Tibial nerve (tissue), 4 donors: ENCODE measurements at regions not wholly inside any gene's neighbourhood (a gene's known extent, or its start where the extent isn't known, plus 50 kb on each side); places are given as distances from the start of the nearest gene placed in this dataset.

Source experiments
- DNase-seq, 2 donors: peaks; one replicate each; pipeline ENCODE4 v3.0.0-alpha.2; 2019; ENCODE audit warnings: low spot score in 2 of 2
- H3K27ac ChIP-seq, 4 donors: fragments of 200-600 bp; sonication (generic) in 3 of 4; one replicate each; pipeline ENCODE4 v1.5.1; 2017 to 2019; ENCODE audit warnings: mild to moderate bottlenecking in 1 of 4
- H3K27me3 ChIP-seq, 2 donors: fragments of 200-600 bp; sonication (generic) in 1 of 2; one replicate each; pipeline versions ENCODE4 v1.5.1 to v1.6.0; 2017 to 2019
- H3K36me3 ChIP-seq, 3 donors: fragments of 200-600 bp; sonication (generic); one replicate each; pipeline ENCODE4 v1.5.1; 2018 to 2019
- H3K4me1 ChIP-seq, 4 donors: fragments of 200-600 bp; sonication (generic) in 3 of 4; one replicate each; pipeline ENCODE4 v1.5.1; 2017 to 2019
- H3K4me3 ChIP-seq, 4 donors: fragments of 200-600 bp; sonication (generic) in 3 of 4; one replicate each; pipeline ENCODE4 v1.5.1; 2017 to 2019; ENCODE audit warnings: mild to moderate bottlenecking in 1 of 4, moderate library complexity in 1 of 4
- H3K9me3 ChIP-seq, 4 donors: fragments of 200-600 bp; sonication (generic) in 3 of 4; one replicate each; pipeline ENCODE4 v1.5.1; 2017 to 2019
- EP300 ChIP-seq, 2 donors: sonication (generic); formaldehyde crosslinking; IDR thresholded peaks; one replicate each; pipeline ENCODE4 v1.6.1; 2017; ENCODE audit warnings: antibody characterized with exemption in 2 of 2, mild to moderate bottlenecking in 1 of 2
- POLR2A ChIP-seq, 2 donors: fragments of 450-650 bp; IDR thresholded peaks; one replicate each; pipeline ENCODE4 v1.6.1; 2017; ENCODE audit warnings: antibody characterized with exemption in 2 of 2, mild to moderate bottlenecking in 2 of 2, moderate library complexity in 2 of 2
- WGBS, 2 donors: methylation state at CpG; one replicate each; pipeline ENCODE4 v1.1.5; 2018; 5-methylcytosine and 5-hydroxymethylcytosine counted together
- TF ChIP-seq, protein P1 (sequence below), 5 experiments: fragments of 200-600 bp in 3 of 5; fragments of 450-650 bp in 2 of 5; sonication (generic) in 3 of 5; IDR thresholded peaks; one replicate each; pipeline ENCODE4 v1.5.1; 2016 to 2019; ENCODE audit warnings: antibody characterized with exemption in 5 of 5, mild to moderate bottlenecking in 3 of 5, moderate library complexity in 2 of 5

DNA sequence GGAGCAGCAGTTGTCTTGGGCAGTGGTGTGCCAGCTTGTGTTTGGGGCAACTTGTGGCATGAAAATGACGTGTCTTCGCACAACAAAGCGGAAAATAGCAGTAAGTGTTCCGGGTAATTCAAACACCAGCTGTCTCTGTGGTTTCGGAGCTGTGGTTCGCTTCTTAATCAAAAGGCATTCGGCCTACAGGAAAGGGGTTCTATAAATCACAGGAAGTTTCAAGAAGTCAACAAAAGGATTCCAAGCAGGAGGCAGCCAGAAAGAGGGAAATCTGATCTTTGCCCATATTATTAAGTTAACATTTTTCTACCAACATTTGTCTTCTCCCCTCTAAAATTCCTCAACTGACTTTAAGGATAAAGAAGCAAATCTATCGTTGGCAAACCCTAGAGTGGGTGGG lies 353.4 kb downstream of the FGFR2 start:
- Histone ChIP-seq H3K27me3 (no peaks in the 10 kb centered on the region), H3K4me3 (no peak overlapping the region), H3K4me1 (peaks cover 0 to 7% (median 0%) of the 10 kb centered on the region in 4 donors), H3K27ac (no peak overlapping the region), H3K9me3 (no peaks in the 10 kb centered on the region), H3K36me3 (no peaks in the 10 kb centered on the region)
- 54 to 64% methylated on average over 8 of the region's 8 CpGs for WGBS, 2 donors
- TF ChIP-seq POLR2A (IDR thresholded peaks at IDR 0.05) (no peak), EP300 (IDR thresholded peaks at IDR 0.05) (no peak)
- TF ChIP-seq, protein P1, sequence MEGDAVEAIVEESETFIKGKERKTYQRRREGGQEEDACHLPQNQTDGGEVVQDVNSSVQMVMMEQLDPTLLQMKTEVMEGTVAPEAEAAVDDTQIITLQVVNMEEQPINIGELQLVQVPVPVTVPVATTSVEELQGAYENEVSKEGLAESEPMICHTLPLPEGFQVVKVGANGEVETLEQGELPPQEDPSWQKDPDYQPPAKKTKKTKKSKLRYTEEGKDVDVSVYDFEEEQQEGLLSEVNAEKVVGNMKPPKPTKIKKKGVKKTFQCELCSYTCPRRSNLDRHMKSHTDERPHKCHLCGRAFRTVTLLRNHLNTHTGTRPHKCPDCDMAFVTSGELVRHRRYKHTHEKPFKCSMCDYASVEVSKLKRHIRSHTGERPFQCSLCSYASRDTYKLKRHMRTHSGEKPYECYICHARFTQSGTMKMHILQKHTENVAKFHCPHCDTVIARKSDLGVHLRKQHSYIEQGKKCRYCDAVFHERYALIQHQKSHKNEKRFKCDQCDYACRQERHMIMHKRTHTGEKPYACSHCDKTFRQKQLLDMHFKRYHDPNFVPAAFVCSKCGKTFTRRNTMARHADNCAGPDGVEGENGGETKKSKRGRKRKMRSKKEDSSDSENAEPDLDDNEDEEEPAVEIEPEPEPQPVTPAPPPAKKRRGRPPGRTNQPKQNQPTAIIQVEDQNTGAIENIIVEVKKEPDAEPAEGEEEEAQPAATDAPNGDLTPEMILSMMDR (IDR thresholded peaks at IDR 0.05), result no peak
- DNase-seq, result no peak

DNA sequence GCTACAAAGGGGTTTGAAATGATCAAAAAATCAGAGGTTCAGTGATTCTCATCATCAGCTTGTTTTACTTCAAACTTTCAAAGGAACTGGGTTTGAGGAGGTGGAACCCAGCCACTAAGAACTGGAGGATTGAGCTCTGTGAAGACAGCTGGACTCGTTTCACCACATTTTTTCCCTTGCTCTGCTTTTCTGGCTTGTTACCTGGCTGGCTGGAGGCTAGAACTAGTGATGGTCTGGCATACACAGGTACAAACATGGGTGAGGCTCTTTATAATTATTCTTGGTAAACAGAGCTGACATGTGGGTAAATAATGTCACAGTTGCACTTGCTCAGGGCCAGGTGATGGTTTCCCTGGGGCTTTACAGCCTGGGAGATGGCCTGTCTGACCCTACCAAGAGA lies 352.5 kb downstream of the FGFR2 start:
- Histone ChIP-seq H3K27me3 (no peaks in the 10 kb centered on the region), H3K27ac (no peak overlapping the region), H3K4me3 (no peak overlapping the region), H3K4me1 (peaks cover 0 to 7% (median 0%) of the 10 kb centered on the region in 4 donors), H3K9me3 (no peaks in the 10 kb centered on the region), H3K36me3 (no peaks in the 10 kb centered on the region)
- no peak for DNase-seq
- 63 to 70% methylated on average over 1 of the region's 1 CpG for WGBS, 2 donors
- TF ChIP-seq, protein P1 (IDR thresholded peaks at IDR 0.05), result no peak
- TF ChIP-seq POLR2A (IDR thresholded peaks at IDR 0.05) (no peak), EP300 (IDR thresholded peaks at IDR 0.05) (no peak)

DNA sequence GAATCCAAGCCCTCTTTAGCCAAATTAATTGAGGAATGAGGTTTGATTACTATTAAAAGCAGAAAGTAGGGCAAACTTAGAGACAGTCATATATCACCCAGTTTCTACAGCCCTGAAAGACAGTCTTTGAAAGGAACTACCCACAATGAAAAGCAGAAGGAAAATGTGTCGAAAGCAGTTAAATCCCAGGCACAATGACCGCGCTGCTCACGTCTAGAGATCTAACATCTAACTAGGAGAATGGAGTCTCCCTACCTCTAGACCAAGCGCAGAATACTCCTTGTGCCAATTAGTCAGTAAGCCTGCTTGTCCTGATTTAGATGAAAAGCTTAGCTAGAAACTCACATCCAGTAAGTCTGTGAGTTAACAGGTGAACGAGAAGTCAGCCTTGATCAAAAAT lies 350.0 kb downstream of the FGFR2 start:
- 71 to 76% methylated on average over 6 of the region's 6 CpGs for WGBS, 2 donors
- Histone ChIP-seq H3K4me3 (no peak overlapping the region), H3K36me3 (no peaks in the 10 kb centered on the region), H3K9me3 (no peaks in the 10 kb centered on the region), H3K4me1 (no peaks in the 10 kb centered on the region), H3K27ac (no peak overlapping the region), H3K27me3 (no peaks in the 10 kb centered on the region)
- TF ChIP-seq POLR2A (IDR thresholded peaks at IDR 0.05) (no peak), EP300 (IDR thresholded peaks at IDR 0.05) (no peak)
- TF ChIP-seq, protein P1 (IDR thresholded peaks at IDR 0.05), result no peak
- DNase-seq, result no peak

DNA sequence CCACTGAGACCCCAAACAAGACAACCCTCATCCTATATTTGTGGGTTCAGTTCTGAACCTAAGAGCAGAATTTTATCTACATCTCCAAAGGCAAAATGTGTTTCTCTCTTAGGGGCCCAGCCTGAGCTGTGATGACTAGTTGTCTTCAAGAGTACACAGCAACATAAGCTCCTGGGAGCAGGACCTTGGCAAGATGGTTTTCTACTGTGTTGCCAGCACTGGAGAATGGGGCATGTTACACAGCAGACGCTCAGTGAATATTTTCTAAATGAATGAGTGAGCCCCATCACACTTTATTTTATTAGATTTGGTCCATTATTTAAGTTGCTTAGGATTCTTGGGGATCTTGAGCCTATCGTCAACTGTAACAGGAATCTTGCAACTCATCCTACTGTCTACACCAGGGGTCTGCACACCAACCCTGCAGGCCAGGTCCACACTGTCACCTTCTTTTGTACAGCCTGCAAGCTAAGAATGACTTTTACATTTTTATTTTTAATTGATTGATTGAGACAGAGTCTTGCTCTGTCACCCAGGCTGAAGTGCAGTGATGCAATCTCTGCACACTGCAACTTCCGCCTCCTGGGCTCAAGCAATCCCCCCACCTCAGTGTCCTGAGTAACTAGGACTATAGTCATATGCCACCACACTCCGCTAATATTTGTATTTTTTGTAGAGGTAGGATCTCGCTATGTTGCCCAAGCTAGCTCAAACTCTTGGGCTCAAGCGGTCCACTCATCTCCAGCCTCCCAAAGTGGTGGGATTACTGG lies 347.1 kb downstream of the FGFR2 start:
- H3K27me3 ChIP-seq, result no peaks in the 10 kb centered on the region
- no peak overlapping the region for H3K4me3 ChIP-seq
- no peak overlapping the region for H3K27ac ChIP-seq
- no peak for TF ChIP-seq EP300 (IDR thresholded peaks at IDR 0.05)
- TF ChIP-seq POLR2A (IDR thresholded peaks at IDR 0.05), result no peak
- TF ChIP-seq, protein P1 (IDR thresholded peaks at IDR 0.05), result no peak
- H3K9me3 ChIP-seq, result no peaks in the 10 kb centered on the region
- no peak for DNase-seq
- no peaks in the 10 kb centered on the region for H3K4me1 ChIP-seq
- H3K36me3 ChIP-seq, result no peaks in the 10 kb centered on the region
- WGBS, 2 donors, result 89 to 95% methylated on average over 6 of the region's 6 CpGs

DNA sequence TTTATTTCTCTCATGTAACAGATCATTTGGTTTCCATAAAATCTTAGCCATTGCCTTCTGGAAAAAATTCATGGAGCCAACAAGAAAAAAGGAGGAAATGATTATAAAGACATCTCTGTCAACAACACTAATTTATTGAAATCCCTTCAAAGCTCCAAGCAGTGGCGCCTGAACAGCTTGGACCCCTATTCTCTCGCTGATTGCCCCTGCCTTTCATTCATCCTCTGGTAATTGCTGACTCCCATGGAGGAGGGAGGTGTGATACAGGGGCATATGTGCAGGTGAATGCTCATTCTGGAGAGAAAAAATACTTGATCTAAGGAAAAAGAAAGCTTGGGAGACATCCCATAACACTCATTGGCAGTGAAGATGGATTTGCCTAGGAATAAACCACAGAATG lies 345.5 kb downstream of the FGFR2 start:
- TF ChIP-seq, protein P1 (IDR thresholded peaks at IDR 0.05), result no peak
- TF ChIP-seq POLR2A (IDR thresholded peaks at IDR 0.05) (no peak), EP300 (IDR thresholded peaks at IDR 0.05) (no peak)
- H3K4me1 ChIP-seq, result no peaks in the 10 kb centered on the region

More for the DNA sequence above, 345.5 kb downstream of the FGFR2 start:
- H3K27ac ChIP-seq, result no peak overlapping the region
- no peaks in the 10 kb centered on the region for H3K27me3 ChIP-seq
- no peaks in the 10 kb centered on the region for H3K36me3 ChIP-seq
- 45 to 56% methylated on average over 2 of the region's 2 CpGs for WGBS, 2 donors
- no peak for DNase-seq
- H3K9me3 ChIP-seq, result no peaks in the 10 kb centered on the region
- H3K4me3 ChIP-seq, result no peak overlapping the region
